Endodermal cell (in vitro differentiated cells): ENCODE measurements at regions not wholly inside any gene's neighbourhood (a gene's known extent, or its start where the extent isn't known, plus 50 kb on each side); places are given as distances from the start of the nearest gene placed in this dataset.

ENCODE experiments used
- DNase-seq: peaks from one replicate; pipeline ENCODE4 v3.0.0-alpha.2; 2017
- H3K27ac ChIP-seq: 2 replicates; pipeline ENCODE4 v1.5.1; 2013; ENCODE audit warnings: mild to moderate bottlenecking, low read depth, low read length, moderate library complexity
- H3K27me3 ChIP-seq: 2 replicates; pipeline ENCODE4 v1.6.1; 2013; ENCODE audit warnings: mild to moderate bottlenecking, low read length, moderate library complexity; ENCODE audit not compliant: insufficient read depth, control insufficient read depth, poor library complexity, severe bottlenecking
- H3K36me3 ChIP-seq: 2 replicates; pipeline ENCODE4 v1.7.0; 2013; ENCODE audit warnings: mild to moderate bottlenecking, low read length, moderate library complexity; ENCODE audit not compliant: control insufficient read depth, insufficient read depth
- H3K4me1 ChIP-seq: one replicate; pipeline ENCODE4 v1.7.0; 2013; ENCODE audit warnings: low read length; ENCODE audit not compliant: control insufficient read depth, insufficient read depth
- H3K4me3 ChIP-seq: 2 replicates; pipeline ENCODE4 v1.5.1; 2013; ENCODE audit warnings: mild to moderate bottlenecking, low read length, moderate library complexity
- H3K9ac ChIP-seq: 2 replicates; pipeline ENCODE4 v1.6.1; 2013; ENCODE audit warnings: mild to moderate bottlenecking, low read length, moderate library complexity; ENCODE audit not compliant: poor library complexity, severe bottlenecking; ENCODE audit errors: extremely low read depth
- H3K9me3 ChIP-seq: 2 replicates; pipeline ENCODE4 v1.6.1; 2013; ENCODE audit warnings: mild to moderate bottlenecking, low read length, moderate library complexity; ENCODE audit not compliant: control insufficient read depth
- H3K27ac Mint-ChIP-seq: 2 replicates; pipeline ENCODE4 v1.8.0; 2020; ENCODE audit warnings: mixed read lengths
- H3K27me3 Mint-ChIP-seq: 2 replicates; pipeline ENCODE4 v1.8.0; 2021; ENCODE audit warnings: mild to moderate bottlenecking, mixed read lengths; ENCODE audit not compliant: insufficient read depth
- H3K36me3 Mint-ChIP-seq: 2 replicates; pipeline ENCODE4 v1.8.0; 2020; ENCODE audit warnings: low read depth, mixed read lengths
- H3K4me1 Mint-ChIP-seq: 2 replicates; pipeline ENCODE4 v1.8.0; 2020; ENCODE audit warnings: mixed read lengths
- H3K4me3 Mint-ChIP-seq: 2 replicates; pipeline ENCODE4 v1.8.0; 2020; ENCODE audit warnings: mild to moderate bottlenecking, moderate library complexity, mixed read lengths
- H3K9me3 Mint-ChIP-seq: 2 replicates; pipeline ENCODE4 v1.8.0; 2020; ENCODE audit warnings: mild to moderate bottlenecking, mixed read lengths
- WGBS, 2 experiments: methylation state at CpG; one replicate each; pipeline versions ENCODE4 v1.1.5 to v1.1.7; 2013; ENCODE audit warnings: missing lambda C conversion rate in 2 of 2, mixed read lengths in 1 of 2; ENCODE audit not compliant: insufficient coverage in 1 of 2, insufficient read length in 1 of 2; 5-methylcytosine and 5-hydroxymethylcytosine counted together
- TF ChIP-seq, protein P1 (sequence below): fragments of 200-600 bp; sonication (generic); conservative IDR thresholded peaks from 2 replicates; pipeline ENCODE4 v1.5.0; 2021; ENCODE audit warnings: antibody characterized with exemption, mild to moderate bottlenecking

DNA sequence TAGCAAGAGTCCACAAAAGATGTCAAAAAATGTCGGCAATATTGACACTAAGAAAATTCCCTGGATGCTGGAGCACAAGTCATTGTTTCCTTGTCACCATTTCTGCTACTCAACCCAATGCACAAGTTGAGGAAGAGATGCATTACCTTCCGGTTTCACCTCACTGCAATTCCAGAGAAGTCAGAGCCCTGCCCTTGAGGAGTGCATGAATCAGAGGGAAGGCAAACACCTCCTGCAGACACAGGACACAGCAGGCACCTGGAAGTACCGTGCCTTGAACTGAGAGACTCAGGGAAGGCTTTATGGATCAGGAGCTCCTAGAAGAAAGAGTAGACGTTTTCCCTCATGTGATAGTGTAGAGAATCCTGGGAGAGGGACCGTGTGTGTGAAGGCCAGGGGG, 62.7 kb upstream of the ARL4C start:
- peaks cover 18% of the 10 kb centered on the region for H3K9me3 ChIP-seq
- Mint-ChIP-seq H3K4me1 (no peaks in the 10 kb centered on the region), H3K36me3 (peaks cover 4% of the 10 kb centered on the region), H3K27me3 (no peaks in the 10 kb centered on the region), H3K4me3 (no peak overlapping the region), H3K27ac (no peak overlapping the region), H3K9me3 (peaks cover 22% of the 10 kb centered on the region)
- 86 to 92% methylated on average over 4 to 5 of the region's 5 CpGs for WGBS, 2 experiments
- H3K4me3 ChIP-seq, result no peak overlapping the region
- TF ChIP-seq, protein P1, sequence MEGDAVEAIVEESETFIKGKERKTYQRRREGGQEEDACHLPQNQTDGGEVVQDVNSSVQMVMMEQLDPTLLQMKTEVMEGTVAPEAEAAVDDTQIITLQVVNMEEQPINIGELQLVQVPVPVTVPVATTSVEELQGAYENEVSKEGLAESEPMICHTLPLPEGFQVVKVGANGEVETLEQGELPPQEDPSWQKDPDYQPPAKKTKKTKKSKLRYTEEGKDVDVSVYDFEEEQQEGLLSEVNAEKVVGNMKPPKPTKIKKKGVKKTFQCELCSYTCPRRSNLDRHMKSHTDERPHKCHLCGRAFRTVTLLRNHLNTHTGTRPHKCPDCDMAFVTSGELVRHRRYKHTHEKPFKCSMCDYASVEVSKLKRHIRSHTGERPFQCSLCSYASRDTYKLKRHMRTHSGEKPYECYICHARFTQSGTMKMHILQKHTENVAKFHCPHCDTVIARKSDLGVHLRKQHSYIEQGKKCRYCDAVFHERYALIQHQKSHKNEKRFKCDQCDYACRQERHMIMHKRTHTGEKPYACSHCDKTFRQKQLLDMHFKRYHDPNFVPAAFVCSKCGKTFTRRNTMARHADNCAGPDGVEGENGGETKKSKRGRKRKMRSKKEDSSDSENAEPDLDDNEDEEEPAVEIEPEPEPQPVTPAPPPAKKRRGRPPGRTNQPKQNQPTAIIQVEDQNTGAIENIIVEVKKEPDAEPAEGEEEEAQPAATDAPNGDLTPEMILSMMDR, result no peak
- H3K9ac ChIP-seq, result no peak overlapping the region
- DNase-seq, result no peak
- H3K27me3 ChIP-seq, result no peaks in the 10 kb centered on the region
- H3K27ac ChIP-seq, result no peak overlapping the region
- H3K4me1 ChIP-seq, result no peaks in the 10 kb centered on the region
- no peaks in the 10 kb centered on the region for H3K36me3 ChIP-seq

DNA sequence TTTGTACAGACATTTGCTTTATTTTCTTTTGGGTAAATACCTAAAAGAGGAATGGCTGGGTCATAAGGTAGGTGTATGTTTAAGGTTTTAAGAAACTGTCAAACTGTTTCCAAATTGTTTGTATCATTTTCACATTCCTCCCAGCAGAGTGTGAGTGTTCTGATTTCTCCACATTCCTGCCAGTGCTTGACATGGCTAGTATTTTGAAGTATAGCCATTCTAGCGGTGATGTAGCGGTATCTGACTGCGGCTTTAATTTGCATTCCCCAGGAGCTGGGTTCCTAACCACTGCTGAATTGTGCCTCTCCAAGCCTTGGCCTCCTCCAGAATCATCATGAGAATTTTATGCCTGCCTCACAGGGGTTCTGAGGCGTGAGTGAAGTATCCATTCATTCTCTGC, 61.8 kb upstream of the ARL4C start:
- TF ChIP-seq, protein P1, result no peak
- no peak overlapping the region for H3K27ac ChIP-seq
- Mint-ChIP-seq H3K4me1 (peaks cover 2% of the 10 kb centered on the region), H3K27me3 (no peaks in the 10 kb centered on the region), H3K9me3 (peaks cover 22% of the 10 kb centered on the region), H3K4me3 (no peak overlapping the region), H3K36me3 (peaks cover 4% of the 10 kb centered on the region), H3K27ac (no peak overlapping the region)
- no peaks in the 10 kb centered on the region for H3K36me3 ChIP-seq
- 84 to 95% methylated on average over 3 to 4 of the region's 4 CpGs for WGBS, 2 experiments
- no peaks in the 10 kb centered on the region for H3K4me1 ChIP-seq
- H3K27me3 ChIP-seq, result no peaks in the 10 kb centered on the region
- H3K9ac ChIP-seq, result no peak overlapping the region
- H3K9me3 ChIP-seq, result peaks cover 18% of the 10 kb centered on the region
- no peak for DNase-seq
- no peak overlapping the region for H3K4me3 ChIP-seq

DNA sequence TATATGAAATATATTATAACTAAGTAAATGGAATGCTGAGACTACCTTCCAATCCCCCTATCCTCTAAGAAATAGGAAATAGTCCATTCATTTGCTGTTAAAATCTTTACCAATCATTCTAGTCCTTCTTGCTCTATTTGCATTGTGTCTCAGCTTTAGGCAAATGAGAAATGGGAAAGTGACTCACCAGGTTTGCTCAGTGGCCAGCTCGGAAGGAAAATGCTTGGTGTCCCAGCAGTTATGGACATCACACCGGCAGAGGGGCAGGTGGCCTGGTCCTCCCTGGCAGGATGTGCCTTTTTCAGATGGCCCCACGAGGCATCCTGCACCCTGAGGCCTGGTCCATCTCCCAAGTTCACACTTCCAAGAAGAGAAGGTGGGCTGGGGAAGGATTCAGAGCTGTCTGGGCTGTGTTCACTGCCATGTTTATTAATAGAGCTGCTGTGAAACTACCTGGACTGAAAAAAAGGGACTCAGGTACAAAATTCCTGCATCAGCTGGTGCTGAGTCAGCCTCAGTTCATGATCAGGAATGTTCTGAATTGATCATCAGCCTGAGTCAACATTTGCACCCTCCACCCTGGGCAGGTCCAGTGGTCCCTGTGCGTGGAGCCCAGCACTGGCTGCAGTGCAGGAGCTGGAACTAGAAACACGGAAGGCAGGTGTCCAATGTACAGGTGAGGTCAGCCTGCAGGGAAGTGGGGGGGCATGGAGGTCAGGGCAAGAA, 60.1 kb upstream of the ARL4C start:
- Histone ChIP-seq H3K4me3 (no peak overlapping the region), H3K36me3 (no peaks in the 10 kb centered on the region), H3K9me3 (peaks cover 18% of the 10 kb centered on the region), H3K27ac (no peak overlapping the region), H3K9ac (no peak overlapping the region), H3K4me1 (no peaks in the 10 kb centered on the region), H3K27me3 (no peaks in the 10 kb centered on the region)
- H3K9me3 Mint-ChIP-seq, result peaks cover 20% of the 10 kb centered on the region
- DNase-seq, result no peak
- H3K27ac Mint-ChIP-seq, result no peak overlapping the region
- H3K4me1 Mint-ChIP-seq, result peaks cover 2% of the 10 kb centered on the region
- 91 to 100% methylated on average over 2 to 5 of the region's 5 CpGs for WGBS, 2 experiments
- peaks cover 4% of the 10 kb centered on the region for H3K36me3 Mint-ChIP-seq
- H3K27me3 Mint-ChIP-seq, result no peaks in the 10 kb centered on the region
- TF ChIP-seq, protein P1, result no peak
- no peak overlapping the region for H3K4me3 Mint-ChIP-seq
